SH-SY5Y (cell line): ENCODE measurements at regions not wholly inside any gene's neighbourhood (a gene's known extent, or its start where the extent isn't known, plus 50 kb on each side); places are given as distances from the start of the nearest gene placed in this dataset.

ENCODE experiments used
- GATA2 ChIP-seq: IDR thresholded peaks from 2 replicates; pipeline ENCODE4 v1.6.1; 2011; ENCODE audit warnings: mild to moderate bottlenecking, low read depth, low read length
- GATA3 ChIP-seq: IDR thresholded peaks from 2 replicates; pipeline ENCODE4 v1.6.1; 2011; ENCODE audit warnings: low read depth, mild to moderate bottlenecking, low read length, moderate library complexity

DNA sequence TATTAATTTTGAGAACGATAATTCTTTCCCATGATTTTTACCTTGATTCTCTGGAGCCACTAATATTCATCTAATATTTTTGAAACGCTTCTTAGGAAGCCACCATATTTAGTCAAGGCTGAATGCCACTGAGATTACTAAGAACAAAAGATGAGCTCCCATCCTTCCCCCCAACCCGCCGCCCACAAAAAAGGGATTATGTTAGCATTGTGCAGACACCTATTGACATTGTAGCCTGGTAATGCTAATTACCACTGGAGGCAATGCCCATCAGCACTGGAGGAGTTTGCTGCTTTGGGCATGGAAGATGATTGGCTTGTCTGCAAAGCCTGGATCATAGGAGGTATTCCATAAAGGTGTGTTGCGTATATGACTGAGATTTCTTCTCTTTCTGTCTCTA is 739.1 kb upstream of the WWC1 start:
- TF ChIP-seq GATA3 (no peak), GATA2 (no peak)
